Stimulated activated CD4-positive, alpha-beta T cell treated with anti-CD3 and anti-CD28 coated beads, Interleukin-12 subunit alpha, Interleukin-12 subunit beta, amount 100 ng/mL, for 4 hours (primary cell): ENCODE measurements at regions not wholly inside any gene's neighbourhood (a gene's known extent, or its start where the extent isn't known, plus 50 kb on each side); places are given as distances from the start of the nearest gene placed in this dataset.
A peak's percentile ranks its signal among the peaks of the same experiment; 100 is the strongest.
"Not testable (repeated sequence)": the region's sequence is repeated elsewhere in the genome, so short reads cannot be mapped to it uniquely, and the experiment has no call there.

Experiments
- DNase-seq: peaks from one replicate; pipeline ENCODE4 v3.0.0-alpha.2; 2020

- no peak for DNase-seq
Measured at GRCh38 chr12:31818623-31819268, 89.9 kb upstream of the AMN1 start.

GRCh38 chr12:31817120-31817519 lies 88.3 kb upstream of the AMN1 start:
- DNase-seq, result no peak

- no peak for DNase-seq
Measured at GRCh38 chr12:31815096-31815495, 86.3 kb upstream of the AMN1 start.

GRCh38 chr12:31813305-31813704 lies 84.5 kb upstream of the AMN1 start:
- no peak for DNase-seq

- no peak for DNase-seq
Measured at GRCh38 chr12:31807773-31808097, 78.9 kb upstream of the AMN1 start.

GRCh38 chr12:31807081-31807772 lies 78.4 kb upstream of the AMN1 start:
- DNase-seq, result peak; percentile 7

- not testable (repeated sequence) for DNase-seq
Measured at GRCh38 chr12:31805681-31806080, 76.9 kb upstream of the AMN1 start.

- DNase-seq, result not testable (repeated sequence)
Measured at GRCh38 chr12:31804707-31805106, 75.9 kb upstream of the AMN1 start.

GRCh38 chr12:31804185-31804504 lies 75.3 kb upstream of the AMN1 start:
- DNase-seq, result no peak

- DNase-seq, result no peak
Measured at GRCh38 chr12:31803306-31804184, 74.7 kb upstream of the AMN1 start.

GRCh38 chr12:31801872-31802271 lies 73.1 kb upstream of the AMN1 start:
- no peak for DNase-seq

- no peak for DNase-seq
Measured at GRCh38 chr12:31797230-31797872, 68.5 kb upstream of the AMN1 start.

GRCh38 chr12:31796270-31796951 lies 67.6 kb upstream of the AMN1 start:
- DNase-seq, result no peak

GRCh38 chr12:31794745-31795144 lies 65.9 kb upstream of the AMN1 start:
- DNase-seq, result no peak

- not testable (repeated sequence) for DNase-seq
Measured at GRCh38 chr12:31791265-31791664, 62.4 kb upstream of the AMN1 start.

- no peak for DNase-seq
Measured at GRCh38 chr12:31790759-31791158, 61.9 kb upstream of the AMN1 start.

GRCh38 chr12:31785318-31785717 lies 56.5 kb upstream of the AMN1 start:
- no peak for DNase-seq

- DNase-seq, result no peak
Measured at GRCh38 chr12:31783996-31784645, 55.3 kb upstream of the AMN1 start.

GRCh38 chr12:31783556-31783955 lies 54.7 kb upstream of the AMN1 start:
- no peak for DNase-seq

- DNase-seq, result no peak
Measured at GRCh38 chr12:31781894-31782540, 53.2 kb upstream of the AMN1 start.

GRCh38 chr12:31780096-31780495 lies 51.3 kb upstream of the AMN1 start:
- no peak for DNase-seq

GRCh38 chr12:31778687-31779086 lies 49.9 kb upstream of the AMN1 start:
- no peak for DNase-seq
